ENCODE measurements at regions not wholly inside any gene's neighbourhood (a gene's known extent, or its start where the extent isn't known, plus 50 kb on each side); places are given as distances from the start of the nearest gene placed in this dataset.

DNA sequence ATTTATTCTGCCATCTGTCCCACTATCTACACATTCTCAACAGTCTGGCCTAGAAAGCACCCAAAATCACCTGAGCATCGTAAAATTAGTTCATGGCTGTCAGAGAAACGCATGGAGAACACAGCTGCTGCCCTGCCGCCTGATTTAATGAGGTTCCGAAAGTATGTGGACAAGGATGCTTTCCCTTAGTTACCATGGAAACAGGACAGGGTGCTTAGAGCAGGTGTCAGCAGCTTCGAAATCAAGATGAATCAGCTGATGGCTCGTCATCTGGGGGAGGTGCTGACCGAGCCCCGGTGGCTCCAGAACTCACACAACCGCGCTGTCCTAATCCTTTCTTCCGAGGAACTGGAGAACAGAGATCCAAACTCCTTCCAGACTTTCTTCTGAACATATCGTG is 151.5 kb downstream of the TEX36 start:
- TF ChIP-seq, protein P1, sequence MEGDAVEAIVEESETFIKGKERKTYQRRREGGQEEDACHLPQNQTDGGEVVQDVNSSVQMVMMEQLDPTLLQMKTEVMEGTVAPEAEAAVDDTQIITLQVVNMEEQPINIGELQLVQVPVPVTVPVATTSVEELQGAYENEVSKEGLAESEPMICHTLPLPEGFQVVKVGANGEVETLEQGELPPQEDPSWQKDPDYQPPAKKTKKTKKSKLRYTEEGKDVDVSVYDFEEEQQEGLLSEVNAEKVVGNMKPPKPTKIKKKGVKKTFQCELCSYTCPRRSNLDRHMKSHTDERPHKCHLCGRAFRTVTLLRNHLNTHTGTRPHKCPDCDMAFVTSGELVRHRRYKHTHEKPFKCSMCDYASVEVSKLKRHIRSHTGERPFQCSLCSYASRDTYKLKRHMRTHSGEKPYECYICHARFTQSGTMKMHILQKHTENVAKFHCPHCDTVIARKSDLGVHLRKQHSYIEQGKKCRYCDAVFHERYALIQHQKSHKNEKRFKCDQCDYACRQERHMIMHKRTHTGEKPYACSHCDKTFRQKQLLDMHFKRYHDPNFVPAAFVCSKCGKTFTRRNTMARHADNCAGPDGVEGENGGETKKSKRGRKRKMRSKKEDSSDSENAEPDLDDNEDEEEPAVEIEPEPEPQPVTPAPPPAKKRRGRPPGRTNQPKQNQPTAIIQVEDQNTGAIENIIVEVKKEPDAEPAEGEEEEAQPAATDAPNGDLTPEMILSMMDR (optimal IDR thresholded peaks at IDR 0.05 in 1 of 3, IDR thresholded peaks at IDR 0.05 in 1 of 3, conservative IDR thresholded peaks at IDR 0.05 in 1 of 3; ENCODE audit: extremely low read depth in 1 of 3, insufficient read depth in 2 of 3, low read length in 3 of 3), result no peak
- TF ChIP-seq EZH2 (IDR thresholded peaks at IDR 0.05; ENCODE audit: low read length), result no peak

Measured in keratinocyte (primary cell).